GM21367 (cell line): ENCODE measurements at regions not wholly inside any gene's neighbourhood (a gene's known extent, or its start where the extent isn't known, plus 50 kb on each side); places are given as distances from the start of the nearest gene placed in this dataset.

ENCODE experiments used
- ATAC-seq: cut with Tn5 transposase; IDR thresholded peaks from one replicate; pipeline ENCODE4 v1.9.1; 2021; ENCODE audit not compliant: unreplicated experiment

- no peak for ATAC-seq
Observed at GRCh38 chr2:146867477-146867986, 977.3 kb upstream of the ACVR2A start.

GRCh38 chr2:146853741-146854444 is 990.9 kb upstream of the ACVR2A start:
- ATAC-seq = no peak

GRCh38 chr2:146852661-146853060 is 992.2 kb upstream of the ACVR2A start:
- ATAC-seq = no peak

DNA sequence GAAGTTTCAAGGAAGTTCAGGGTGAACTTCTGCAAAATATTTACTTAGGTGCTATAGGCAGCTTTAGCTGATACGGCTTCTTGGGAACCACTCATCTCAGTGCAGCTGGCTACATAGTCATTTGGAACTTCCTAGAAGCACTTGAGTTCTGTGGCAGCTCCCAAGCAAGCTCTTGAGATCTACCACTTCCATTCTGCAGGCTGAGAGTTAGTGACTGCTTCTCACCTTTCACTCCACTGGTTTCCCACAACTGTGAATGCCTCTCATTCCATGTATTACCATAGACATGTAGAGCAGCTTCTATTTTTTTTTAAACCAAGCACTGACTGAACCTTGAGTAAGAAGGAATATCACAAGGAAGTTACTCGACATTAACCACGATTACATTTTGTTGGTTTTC is 994.1 kb upstream of the ACVR2A start:
- ATAC-seq = no peak

DNA sequence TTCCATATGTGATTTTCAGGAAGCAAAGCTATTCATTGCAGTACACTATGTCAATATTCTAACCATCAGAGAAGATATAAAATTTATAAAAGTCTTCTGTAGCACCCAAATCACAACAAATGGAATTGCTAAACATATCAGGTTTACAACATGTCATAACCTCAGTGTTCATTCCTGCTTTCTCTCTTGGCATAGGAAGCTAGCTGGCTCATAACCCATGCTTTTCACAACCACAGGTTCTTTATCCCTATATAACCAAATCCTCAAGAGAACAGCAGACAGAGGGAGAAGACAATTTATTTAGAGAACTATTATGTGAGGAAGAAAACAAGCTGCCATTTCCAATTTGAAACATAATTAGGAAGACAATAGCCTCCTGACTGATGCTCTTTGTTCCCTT is 997.0 kb upstream of the ACVR2A start:
- ATAC-seq = no peak

DNA sequence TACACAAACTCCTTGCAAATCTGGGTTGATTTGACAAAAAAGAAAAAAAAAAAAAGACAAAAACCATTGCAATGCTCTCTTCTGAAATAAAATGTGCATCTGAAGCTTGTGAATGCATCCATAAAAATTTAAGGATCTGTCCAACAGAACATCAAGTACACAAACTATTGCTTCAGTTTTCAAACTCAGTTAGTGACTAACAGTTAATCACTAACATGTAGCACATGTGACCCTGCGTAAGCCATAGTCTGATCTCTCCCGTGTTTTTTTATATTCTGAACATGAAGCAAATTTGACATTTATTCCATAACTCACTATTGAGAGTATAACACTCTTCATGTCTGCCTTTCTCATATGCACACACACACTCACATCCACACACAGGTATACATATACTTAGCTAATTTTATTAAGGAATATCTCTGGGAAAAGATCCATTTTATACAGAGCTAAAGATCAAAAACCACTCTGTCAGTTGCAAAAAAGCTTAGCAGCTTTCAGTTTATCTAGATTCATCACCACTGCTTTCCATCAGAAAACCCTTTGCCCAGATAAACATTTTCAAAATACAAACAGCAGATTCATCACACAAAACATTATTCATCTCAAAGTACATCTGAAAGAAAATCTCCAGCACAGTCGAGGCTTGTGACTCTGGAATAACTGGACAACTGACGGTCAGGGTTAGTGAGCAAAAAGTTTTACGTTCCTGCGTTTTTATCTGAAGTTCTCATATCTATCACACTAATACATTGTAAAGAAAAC is 1000.4 kb upstream of the ACVR2A start:
- ATAC-seq = no peak

DNA sequence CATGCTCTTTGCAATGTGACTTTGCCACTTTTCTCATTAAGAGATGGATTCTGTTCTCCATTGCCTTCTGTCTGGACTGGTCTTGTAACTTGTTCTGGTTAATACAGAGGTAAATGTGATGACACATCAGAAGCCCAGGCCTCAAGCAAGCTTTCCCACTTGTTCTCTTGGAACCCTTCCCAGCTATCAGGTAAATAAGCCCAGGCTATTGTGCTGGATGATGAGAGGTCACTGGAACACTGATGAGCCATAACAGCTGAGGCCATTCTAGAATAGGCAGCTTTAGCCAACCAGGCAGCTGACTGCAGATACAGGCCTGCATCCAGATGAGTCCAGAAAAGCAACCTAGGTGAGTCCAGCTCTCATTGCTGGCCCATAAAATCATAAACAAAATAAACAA is 1007.0 kb upstream of the ACVR2A start:
- no peak for ATAC-seq

DNA sequence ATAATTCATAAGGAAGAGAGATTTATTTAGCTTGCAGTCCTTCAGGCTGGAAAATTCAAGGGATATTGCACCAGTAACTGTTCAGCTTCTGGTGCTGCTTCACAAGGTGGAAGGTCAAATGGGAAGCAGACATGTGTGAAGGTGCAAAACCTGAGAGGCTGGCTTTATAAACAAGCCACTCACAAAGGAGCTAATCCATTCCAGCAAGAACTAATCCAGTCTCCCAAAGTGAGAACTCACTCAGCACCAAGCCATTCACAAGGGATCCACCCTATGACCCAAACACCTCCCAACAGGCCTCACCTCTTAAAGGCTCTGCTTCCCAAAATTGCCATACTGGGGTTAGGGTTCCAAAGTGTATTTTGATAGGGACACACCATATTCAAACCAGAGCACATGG is 1018.4 kb upstream of the ACVR2A start:
- ATAC-seq = no peak

GRCh38 chr2:146821836-146822316 is 1023.0 kb upstream of the ACVR2A start:
- no peak for ATAC-seq

DNA sequence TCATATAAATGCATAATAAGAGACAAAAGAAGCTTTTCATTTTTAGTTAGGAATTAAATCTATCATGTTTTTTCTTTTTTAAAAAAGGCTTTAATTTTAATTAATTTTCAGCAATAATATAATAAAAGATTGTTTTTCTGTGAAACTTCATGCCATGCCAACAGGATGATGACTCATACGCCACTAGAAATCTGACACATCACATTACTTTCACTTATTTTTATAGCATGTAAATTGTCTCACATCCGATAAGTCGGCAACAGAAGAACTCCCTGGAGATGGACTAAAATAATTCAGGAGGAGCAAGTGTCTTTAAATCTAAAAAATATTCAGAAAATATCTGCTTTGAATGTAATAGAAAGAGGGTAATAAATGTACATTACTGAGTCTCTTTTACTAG is 1024.2 kb upstream of the ACVR2A start:
- no peak for ATAC-seq

GRCh38 chr2:146818122-146818521 is 1026.7 kb upstream of the ACVR2A start:
- no peak for ATAC-seq

GRCh38 chr2:146817613-146818012 is 1027.2 kb upstream of the ACVR2A start:
- ATAC-seq = no peak

- no peak for ATAC-seq
Observed at GRCh38 chr2:146814971-146815370, 1029.9 kb upstream of the ACVR2A start.

DNA sequence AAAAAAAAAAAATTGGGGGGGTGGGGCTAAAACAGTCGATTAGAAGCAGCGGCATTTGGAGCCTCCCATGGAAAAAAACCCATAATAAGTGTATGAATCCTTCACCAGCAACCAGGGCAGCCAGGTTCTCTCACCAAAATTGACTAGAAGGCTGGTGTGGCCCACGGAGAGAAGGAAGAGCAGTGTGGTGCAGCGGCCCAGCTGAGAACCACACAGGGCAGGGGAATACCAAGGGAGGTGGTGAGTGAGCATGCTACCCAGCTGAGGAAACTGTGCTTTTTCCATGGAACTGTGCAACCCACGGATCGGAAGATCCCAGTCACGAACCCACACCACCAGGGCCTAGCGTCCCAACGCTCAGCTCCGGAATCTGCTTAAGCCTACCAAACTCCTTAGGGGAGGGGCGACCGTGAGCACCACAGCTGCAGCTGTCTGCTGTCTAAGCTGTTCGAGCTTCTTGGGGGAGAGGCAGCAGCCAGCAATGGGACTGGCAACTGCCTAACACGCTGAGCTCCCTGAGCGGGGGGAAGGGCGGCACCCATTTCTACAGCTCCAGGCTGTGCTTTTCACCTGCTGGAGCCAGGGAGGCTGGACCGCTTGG is 1037.2 kb upstream of the ACVR2A start:
- no peak for ATAC-seq

- no peak for ATAC-seq
Observed at GRCh38 chr2:146806364-146807005, 1038.3 kb upstream of the ACVR2A start.

GRCh38 chr2:146804288-146804687 is 1040.5 kb upstream of the ACVR2A start:
- no peak for ATAC-seq

GRCh38 chr2:146801886-146802285 is 1042.9 kb upstream of the ACVR2A start:
- ATAC-seq = no peak

GRCh38 chr2:146786396-146786795 is 1058.4 kb upstream of the ACVR2A start:
- ATAC-seq = no peak

DNA sequence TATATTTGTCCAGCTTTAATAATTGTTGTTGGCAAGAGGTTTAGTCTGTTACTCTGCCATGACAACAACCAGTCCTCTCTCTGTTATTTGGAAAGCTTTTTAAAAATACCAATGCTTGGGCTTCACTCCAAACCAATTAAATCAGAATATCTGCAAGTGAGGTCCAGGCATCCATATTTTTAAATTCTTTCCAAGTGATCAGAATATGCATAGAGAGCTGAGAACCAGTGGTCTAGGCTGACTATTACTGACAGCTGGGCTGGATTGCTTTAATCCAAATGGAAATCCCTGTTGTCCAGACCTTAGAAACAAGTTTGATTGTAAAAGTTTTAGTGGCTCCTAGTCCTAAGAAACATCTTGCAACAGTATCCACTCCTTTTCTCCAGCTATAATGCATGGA is 1059.7 kb upstream of the ACVR2A start:
- ATAC-seq = no peak

DNA sequence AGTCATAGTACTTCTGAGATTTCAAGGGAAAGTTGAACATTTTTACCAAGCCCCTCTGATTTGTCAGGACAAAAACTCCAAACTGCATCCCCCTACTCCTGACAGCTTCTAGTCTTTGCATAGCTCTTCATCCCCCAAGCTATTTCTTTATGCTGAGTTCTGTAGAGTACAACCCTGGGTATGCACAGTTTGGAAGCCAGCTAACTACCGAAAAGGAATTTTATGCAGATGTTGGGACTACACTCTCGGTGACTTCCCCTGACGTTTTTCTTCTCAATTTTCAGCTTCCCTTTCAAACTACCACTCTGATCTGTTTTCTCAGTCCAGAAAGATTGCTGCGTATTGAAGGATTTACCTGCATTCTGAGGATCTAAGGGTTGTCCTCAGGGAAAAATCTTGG is 1060.2 kb upstream of the ACVR2A start:
- no peak for ATAC-seq

GRCh38 chr2:146777181-146777580 is 1067.6 kb upstream of the ACVR2A start:
- ATAC-seq = no peak
